Esophagus muscularis mucosa (tissue), 4 donors: ENCODE measurements at regions not wholly inside any gene's neighbourhood (a gene's known extent, or its start where the extent isn't known, plus 50 kb on each side); places are given as distances from the start of the nearest gene placed in this dataset.

Source experiments
- DNase-seq: peaks from one replicate; pipeline ENCODE4 v3.0.0-alpha.2; 2017; ENCODE audit errors: extremely low spot score
- H3K27ac ChIP-seq, 4 donors: fragments of 200-600 bp; sonication (generic); replicated peaks in 1 of 4; 1 replicate in 3 of 4; 2 replicates in 1 of 4; pipeline ENCODE4 v1.5.1; 2016 to 2019; ENCODE audit warnings: mild to moderate bottlenecking in 1 of 4
- H3K27me3 ChIP-seq, 4 donors: fragments of 200-600 bp; sonication (generic); one replicate each; pipeline versions ENCODE4 v1.5.1 to v1.6.0; 2016 to 2019
- H3K36me3 ChIP-seq, 4 donors: fragments of 200-600 bp; sonication (generic); one replicate each; pipeline ENCODE4 v1.5.1; 2016 to 2019
- H3K4me1 ChIP-seq, 4 donors: fragments of 200-600 bp; sonication (generic); one replicate each; pipeline ENCODE4 v1.5.1; 2016 to 2019
- H3K4me3 ChIP-seq, 4 donors: fragments of 200-600 bp; sonication (generic); 1 replicate in 2 of 4; 2 replicates in 2 of 4; pipeline ENCODE4 v1.5.1; 2016 to 2019; ENCODE audit warnings: mild to moderate bottlenecking in 4 of 4, moderate library complexity in 1 of 4
- H3K9me3 ChIP-seq, 4 donors: fragments of 200-600 bp; sonication (generic); 1 replicate in 3 of 4; 2 replicates in 1 of 4; pipeline ENCODE4 v1.5.1; 2016 to 2019
- CTCF ChIP-seq, 3 experiments: fragments of 200-600 bp in 2 of 3; fragments of 450-650 bp in 1 of 3; sonication (generic) in 2 of 3; IDR thresholded peaks; one replicate each; pipeline ENCODE4 v1.5.1; 2017 to 2019; ENCODE audit warnings: antibody characterized with exemption in 3 of 3, mild to moderate bottlenecking in 2 of 3, moderate library complexity in 1 of 3
- EP300 ChIP-seq: sonication (generic); formaldehyde crosslinking; IDR thresholded peaks from one replicate; pipeline ENCODE4 v1.6.1; 2017; ENCODE audit warnings: antibody characterized with exemption
- POLR2A ChIP-seq: fragments of 450-650 bp; IDR thresholded peaks from one replicate; pipeline ENCODE4 v1.6.1; 2017; ENCODE audit warnings: antibody characterized with exemption, moderate library complexity, mild to moderate bottlenecking, low read depth
- POLR2AphosphoS5 ChIP-seq, 2 donors: sonication (generic); formaldehyde crosslinking; IDR thresholded peaks; one replicate each; pipeline ENCODE4 v1.6.1; 2017; ENCODE audit warnings: antibody characterized with exemption in 2 of 2
- WGBS: methylation state at CpG from one replicate; pipeline ENCODE4 v1.1.5; 2018; 5-methylcytosine and 5-hydroxymethylcytosine counted together
- intact Hi-C: fragments of 100-400 bp; cut with DNase I; formaldehyde crosslinking; loops from one replicate; pipeline ENCODE4 v1.15.1; 2023

DNA sequence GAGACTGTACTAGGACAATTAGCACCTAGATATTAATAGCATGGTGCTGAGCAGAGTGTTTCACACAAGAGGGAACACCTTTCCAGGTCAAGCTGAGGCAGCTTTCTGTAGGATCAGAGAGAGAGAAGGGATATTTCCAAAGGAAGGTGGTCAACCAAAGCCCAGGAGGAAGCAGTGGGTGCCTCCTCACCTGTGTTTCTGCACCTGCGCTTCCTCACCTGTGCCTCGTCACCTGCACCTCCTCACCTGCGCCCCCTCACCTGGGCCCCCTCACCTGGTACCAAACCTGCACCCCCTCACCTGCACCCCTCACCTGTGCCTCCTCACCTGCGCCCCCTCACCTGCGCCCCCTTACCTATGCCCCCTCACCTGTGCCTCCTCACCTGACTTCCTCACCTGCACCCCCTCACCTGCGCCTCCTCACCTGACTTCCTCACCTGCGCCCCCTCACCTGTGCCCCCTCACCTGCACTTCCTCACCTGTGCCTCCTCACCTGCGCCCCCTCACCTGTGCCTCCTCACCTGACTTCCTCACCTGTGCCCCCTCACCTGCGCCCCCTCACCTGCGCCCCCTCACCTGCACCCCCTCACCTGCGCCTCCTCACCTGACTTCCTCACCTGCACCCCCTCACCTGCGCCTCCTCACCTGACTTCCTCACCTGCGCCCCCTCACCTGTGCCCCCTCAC, 67.9 kb downstream of the TTLL2 start:
- intact Hi-C loops: no loop called here
- DNase-seq: no peak
- H3K27me3 ChIP-seq: no peaks in the 10 kb centered on the region
- WGBS: 84% methylated on average over 11 of the region's 13 CpGs
- TF ChIP-seq CTCF (IDR thresholded peaks at IDR 0.05) (no peak), EP300 (no peak), POLR2A (no peak), POLR2AphosphoS5 (IDR thresholded peaks at IDR 0.05) (no peak)
- H3K36me3 ChIP-seq: no peaks in the 10 kb centered on the region
- H3K4me1 ChIP-seq: no peaks in the 10 kb centered on the region
- H3K9me3 ChIP-seq: no peaks in the 10 kb centered on the region
- no peak overlapping the region for H3K27ac ChIP-seq
- no peak overlapping the region for H3K4me3 ChIP-seq

GRCh38 chr6:167393731-167394130, 68.8 kb downstream of the TTLL2 start:
- 87% methylated on average over 7 of the region's 7 CpGs for WGBS
- no peak for TF ChIP-seq POLR2AphosphoS5 (IDR thresholded peaks at IDR 0.05)
- no peak for TF ChIP-seq EP300
- no peak for TF ChIP-seq CTCF (IDR thresholded peaks at IDR 0.05)
- no peak for TF ChIP-seq POLR2A
- DNase-seq: no peak
- Histone ChIP-seq H3K9me3 (no peaks in the 10 kb centered on the region), H3K4me1 (no peaks in the 10 kb centered on the region), H3K36me3 (no peaks in the 10 kb centered on the region), H3K4me3 (no peak overlapping the region), H3K27ac (no peak overlapping the region), H3K27me3 (no peaks in the 10 kb centered on the region)
- intact Hi-C loops: no loop called here

GRCh38 chr6:167394339-167394738, 69.5 kb downstream of the TTLL2 start:
- Histone ChIP-seq H3K36me3 (no peaks in the 10 kb centered on the region), H3K27me3 (no peaks in the 10 kb centered on the region), H3K4me3 (no peak overlapping the region), H3K4me1 (no peaks in the 10 kb centered on the region), H3K27ac (no peak overlapping the region), H3K9me3 (no peaks in the 10 kb centered on the region)
- 43% methylated on average over 8 of the region's 8 CpGs for WGBS
- intact Hi-C loops: no loop called here
- no peak for TF ChIP-seq CTCF (IDR thresholded peaks at IDR 0.05)
- no peak for TF ChIP-seq POLR2A
- TF ChIP-seq POLR2AphosphoS5 (IDR thresholded peaks at IDR 0.05): no peak
- DNase-seq: no peak

GRCh38 chr6:167394820-167395219, 69.9 kb downstream of the TTLL2 start:
- no peaks in the 10 kb centered on the region for H3K36me3 ChIP-seq
- no peaks in the 10 kb centered on the region for H3K9me3 ChIP-seq
- 90% methylated on average over 19 of the region's 19 CpGs for WGBS
- intact Hi-C loops: no loop called here
- no peak overlapping the region for H3K4me3 ChIP-seq
- H3K27ac ChIP-seq: no peak overlapping the region
- TF ChIP-seq POLR2AphosphoS5 (IDR thresholded peaks at IDR 0.05) (no peak), POLR2A (no peak), EP300 (no peak), CTCF (IDR thresholded peaks at IDR 0.05) (no peak)
- no peak for DNase-seq
- no peaks in the 10 kb centered on the region for H3K4me1 ChIP-seq
- no peaks in the 10 kb centered on the region for H3K27me3 ChIP-seq

- H3K27ac ChIP-seq: no peak overlapping the region
- H3K36me3 ChIP-seq: no peaks in the 10 kb centered on the region
- DNase-seq: no peak
- no peak overlapping the region for H3K4me3 ChIP-seq
- no peaks in the 10 kb centered on the region for H3K4me1 ChIP-seq
- no peaks in the 10 kb centered on the region for H3K9me3 ChIP-seq
- intact Hi-C loops: no loop called here
- TF ChIP-seq CTCF (IDR thresholded peaks at IDR 0.05): no peak
- no peak for TF ChIP-seq POLR2A
- no peak for TF ChIP-seq EP300
- no peak for TF ChIP-seq POLR2AphosphoS5 (IDR thresholded peaks at IDR 0.05)
- H3K27me3 ChIP-seq: peaks cover 0 to 5% (median 0%) of the 10 kb centered on the region in 4 donors
- WGBS: 81% methylated on average over 16 of the region's 16 CpGs
These were observed 71.3 kb downstream of the TTLL2 start for GRCh38 chr6:167396068-167396658.
